ENCODE measurements at regions not wholly inside any gene's neighbourhood (a gene's known extent, or its start where the extent isn't known, plus 50 kb on each side); places are given as distances from the start of the nearest gene placed in this dataset.

- H3K4me3 ChIP-seq (ENCODE audit: low read depth, low read length), result no peak overlapping the region
Observed at GRCh38 chr2:2689306-2689705, 358.2 kb upstream of the MYT1L start.

GRCh38 chr2:2688254-2688653 is 357.2 kb upstream of the MYT1L start:
- H3K4me3 ChIP-seq (ENCODE audit: low read depth, low read length), result no peak overlapping the region

GRCh38 chr2:2687745-2688144 is 356.7 kb upstream of the MYT1L start:
- no peak overlapping the region for H3K4me3 ChIP-seq (ENCODE audit: low read depth, low read length)

GRCh38 chr2:2686222-2686621 is 355.1 kb upstream of the MYT1L start:
- H3K4me3 ChIP-seq (ENCODE audit: low read depth, low read length), result no peak overlapping the region

- no peak overlapping the region for H3K4me3 ChIP-seq (ENCODE audit: low read depth, low read length)
Observed at GRCh38 chr2:2683606-2684224, 352.6 kb upstream of the MYT1L start.

- H3K4me3 ChIP-seq (ENCODE audit: low read depth, low read length), result no peak overlapping the region
Observed at GRCh38 chr2:2682700-2683342, 351.7 kb upstream of the MYT1L start.

GRCh38 chr2:2681711-2682251 is 350.7 kb upstream of the MYT1L start:
- H3K4me3 ChIP-seq (ENCODE audit: low read depth, low read length), result no peak overlapping the region

- H3K4me3 ChIP-seq (ENCODE audit: low read depth, low read length), result no peak overlapping the region
Observed at GRCh38 chr2:2681085-2681484, 350.0 kb upstream of the MYT1L start.

GRCh38 chr2:2674831-2675230 is 343.8 kb upstream of the MYT1L start:
- no peak overlapping the region for H3K4me3 ChIP-seq (ENCODE audit: low read depth, low read length)

GRCh38 chr2:2673406-2673805 is 342.3 kb upstream of the MYT1L start:
- no peak overlapping the region for H3K4me3 ChIP-seq (ENCODE audit: low read depth, low read length)

GRCh38 chr2:2672249-2672648 is 341.2 kb upstream of the MYT1L start:
- no peak overlapping the region for H3K4me3 ChIP-seq (ENCODE audit: low read depth, low read length)

- no peak overlapping the region for H3K4me3 ChIP-seq (ENCODE audit: low read depth, low read length)
Observed at GRCh38 chr2:2671826-2672225, 340.8 kb upstream of the MYT1L start.

GRCh38 chr2:2669316-2669715 is 338.2 kb upstream of the MYT1L start:
- H3K4me3 ChIP-seq (ENCODE audit: low read depth, low read length), result no peak overlapping the region

- no peak overlapping the region for H3K4me3 ChIP-seq (ENCODE audit: low read depth, low read length)
Observed at GRCh38 chr2:2668681-2669265, 337.7 kb upstream of the MYT1L start.

- H3K4me3 ChIP-seq (ENCODE audit: low read depth, low read length), result no peak overlapping the region
Observed at GRCh38 chr2:2667690-2668089, 336.6 kb upstream of the MYT1L start.

- no peak overlapping the region for H3K4me3 ChIP-seq (ENCODE audit: low read depth, low read length)
Observed at GRCh38 chr2:2665834-2666133, 334.7 kb upstream of the MYT1L start.

- no peak overlapping the region for H3K4me3 ChIP-seq (ENCODE audit: low read depth, low read length)
Observed at GRCh38 chr2:2664989-2665833, 334.1 kb upstream of the MYT1L start.

GRCh38 chr2:2663401-2664036 is 332.4 kb upstream of the MYT1L start:
- H3K4me3 ChIP-seq (ENCODE audit: low read depth, low read length), result no peak overlapping the region

GRCh38 chr2:2662847-2663356 is 331.8 kb upstream of the MYT1L start:
- no peak overlapping the region for H3K4me3 ChIP-seq (ENCODE audit: low read depth, low read length)

GRCh38 chr2:2662037-2662846 is 331.2 kb upstream of the MYT1L start:
- H3K4me3 ChIP-seq (ENCODE audit: low read depth, low read length), result no peak overlapping the region

Measured in iPS-11a (cell line).